Nephron progenitor cell (in vitro differentiated cells): ENCODE measurements at regions not wholly inside any gene's neighbourhood (a gene's known extent, or its start where the extent isn't known, plus 50 kb on each side); places are given as distances from the start of the nearest gene placed in this dataset.

ENCODE experiments used
- DNase-seq: peaks from one replicate; pipeline ENCODE4 v3.0.0; 2021
- H3K27ac Mint-ChIP-seq: 2 replicates; pipeline ENCODE4 v1.8.0; 2021; ENCODE audit warnings: mild to moderate bottlenecking, moderate library complexity, mixed read lengths
- H3K27me3 Mint-ChIP-seq: 2 replicates; pipeline ENCODE4 v1.8.0; 2021; ENCODE audit warnings: mild to moderate bottlenecking, low read depth, mixed read lengths; ENCODE audit not compliant: poor library complexity
- H3K36me3 Mint-ChIP-seq: 2 replicates; pipeline ENCODE4 v1.8.0; 2021; ENCODE audit warnings: low read depth, mixed read lengths
- H3K4me1 Mint-ChIP-seq: 2 replicates; pipeline ENCODE4 v1.8.0; 2021; ENCODE audit warnings: mixed read lengths
- H3K4me3 Mint-ChIP-seq: 2 replicates; pipeline ENCODE4 v1.8.0; 2021; ENCODE audit warnings: mild to moderate bottlenecking, moderate library complexity, mixed read lengths
- H3K9me3 Mint-ChIP-seq: 2 replicates; pipeline ENCODE4 v1.8.0; 2021; ENCODE audit warnings: mild to moderate bottlenecking, moderate library complexity, mixed read lengths
- TF ChIP-seq, protein P1 (sequence below): fragments of 200-600 bp; sonication (generic); IDR thresholded peaks from 2 replicates; pipeline ENCODE4 v1.5.0; 2021; ENCODE audit warnings: antibody characterized with exemption

GRCh38 chr5:86671536-86671935, 53.8 kb downstream of the COX7C start:
- H3K27me3 Mint-ChIP-seq = peaks cover 3% of the 10 kb centered on the region
- no peaks in the 10 kb centered on the region for H3K4me1 Mint-ChIP-seq
- no peaks in the 10 kb centered on the region for H3K9me3 Mint-ChIP-seq
- DNase-seq = no peak
- no peaks in the 10 kb centered on the region for H3K36me3 Mint-ChIP-seq
- no peak overlapping the region for H3K27ac Mint-ChIP-seq
- no peak overlapping the region for H3K4me3 Mint-ChIP-seq
- TF ChIP-seq, protein P1, sequence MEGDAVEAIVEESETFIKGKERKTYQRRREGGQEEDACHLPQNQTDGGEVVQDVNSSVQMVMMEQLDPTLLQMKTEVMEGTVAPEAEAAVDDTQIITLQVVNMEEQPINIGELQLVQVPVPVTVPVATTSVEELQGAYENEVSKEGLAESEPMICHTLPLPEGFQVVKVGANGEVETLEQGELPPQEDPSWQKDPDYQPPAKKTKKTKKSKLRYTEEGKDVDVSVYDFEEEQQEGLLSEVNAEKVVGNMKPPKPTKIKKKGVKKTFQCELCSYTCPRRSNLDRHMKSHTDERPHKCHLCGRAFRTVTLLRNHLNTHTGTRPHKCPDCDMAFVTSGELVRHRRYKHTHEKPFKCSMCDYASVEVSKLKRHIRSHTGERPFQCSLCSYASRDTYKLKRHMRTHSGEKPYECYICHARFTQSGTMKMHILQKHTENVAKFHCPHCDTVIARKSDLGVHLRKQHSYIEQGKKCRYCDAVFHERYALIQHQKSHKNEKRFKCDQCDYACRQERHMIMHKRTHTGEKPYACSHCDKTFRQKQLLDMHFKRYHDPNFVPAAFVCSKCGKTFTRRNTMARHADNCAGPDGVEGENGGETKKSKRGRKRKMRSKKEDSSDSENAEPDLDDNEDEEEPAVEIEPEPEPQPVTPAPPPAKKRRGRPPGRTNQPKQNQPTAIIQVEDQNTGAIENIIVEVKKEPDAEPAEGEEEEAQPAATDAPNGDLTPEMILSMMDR = no peak

GRCh38 chr5:86674069-86674468, 56.3 kb downstream of the COX7C start:
- Mint-ChIP-seq H3K4me3 (no peak overlapping the region), H3K9me3 (no peaks in the 10 kb centered on the region), H3K27ac (no peak overlapping the region), H3K27me3 (peaks cover 3% of the 10 kb centered on the region), H3K4me1 (no peaks in the 10 kb centered on the region), H3K36me3 (no peaks in the 10 kb centered on the region)
- DNase-seq = no peak
- TF ChIP-seq, protein P1 = no peak

DNA sequence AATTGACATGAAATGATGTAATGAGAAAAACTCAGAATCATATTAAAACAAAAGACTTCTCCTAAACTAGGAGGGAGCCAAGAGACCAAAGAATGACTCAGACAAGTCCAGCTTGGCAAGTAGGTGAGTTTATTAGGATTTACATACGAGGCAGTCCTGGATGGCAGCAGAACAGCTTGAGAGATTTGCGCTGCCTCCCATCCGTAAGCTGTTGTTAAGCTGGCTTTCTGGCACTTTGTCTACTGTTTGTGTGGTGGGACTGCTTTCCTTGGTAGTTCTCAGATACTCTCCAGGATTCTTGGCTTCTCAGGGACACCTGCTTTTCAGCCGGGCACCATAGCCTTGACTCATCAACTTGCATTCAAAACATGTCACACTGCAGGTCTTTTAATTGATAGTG, 57.6 kb downstream of the COX7C start:
- Mint-ChIP-seq H3K27me3 (no peaks in the 10 kb centered on the region), H3K4me3 (no peak overlapping the region), H3K9me3 (no peaks in the 10 kb centered on the region), H3K4me1 (no peaks in the 10 kb centered on the region), H3K36me3 (no peaks in the 10 kb centered on the region), H3K27ac (no peak overlapping the region)
- TF ChIP-seq, protein P1 = no peak
- no peak for DNase-seq

DNA sequence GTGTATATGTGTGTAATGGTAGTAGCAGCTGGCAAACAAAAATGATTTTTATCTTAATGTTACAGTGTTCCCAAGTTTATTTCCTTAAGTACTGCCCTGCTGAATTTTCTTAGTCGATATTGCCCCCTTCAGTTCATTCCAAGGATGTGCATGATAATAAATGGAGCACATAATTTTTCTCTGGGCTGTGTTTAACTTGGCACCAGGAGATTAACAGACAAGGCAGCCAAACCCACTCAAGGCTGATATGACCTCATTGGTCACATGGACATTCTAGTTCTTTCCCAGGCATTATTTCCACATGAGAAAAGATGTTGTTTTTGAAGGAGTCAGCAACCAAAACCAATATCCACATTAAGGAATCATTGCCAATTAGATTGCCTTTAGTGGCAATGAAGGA, 61.8 kb downstream of the COX7C start:
- TF ChIP-seq, protein P1 = peak; percentile 59
- no peaks in the 10 kb centered on the region for H3K36me3 Mint-ChIP-seq
- H3K4me3 Mint-ChIP-seq = no peak overlapping the region
- no peak overlapping the region for H3K27ac Mint-ChIP-seq
- H3K9me3 Mint-ChIP-seq = no peaks in the 10 kb centered on the region
- H3K27me3 Mint-ChIP-seq = no peaks in the 10 kb centered on the region
- DNase-seq = peak; percentile 2
- H3K4me1 Mint-ChIP-seq = no peaks in the 10 kb centered on the region

DNA sequence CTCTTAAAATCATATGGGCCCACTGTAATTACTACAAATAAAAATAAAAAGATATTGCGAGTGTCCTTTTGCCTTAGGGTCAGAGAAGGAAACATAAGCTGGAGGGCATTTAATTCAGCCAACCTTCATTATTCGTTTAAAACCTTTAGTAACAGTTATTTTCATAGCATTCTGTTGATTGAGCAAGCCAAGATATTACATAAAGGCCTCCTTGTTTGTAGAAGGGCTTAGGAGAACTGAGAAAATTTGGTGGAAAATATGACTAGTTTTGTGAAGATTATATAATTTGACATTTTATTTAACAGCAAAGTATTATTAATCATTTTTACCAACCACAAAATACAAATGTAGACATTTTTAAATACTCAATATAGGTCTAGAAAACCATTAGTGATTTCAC, 62.2 kb downstream of the COX7C start:
- Mint-ChIP-seq H3K4me3 (no peak overlapping the region), H3K27me3 (no peaks in the 10 kb centered on the region), H3K27ac (no peak overlapping the region), H3K36me3 (no peaks in the 10 kb centered on the region), H3K4me1 (no peaks in the 10 kb centered on the region), H3K9me3 (no peaks in the 10 kb centered on the region)
- TF ChIP-seq, protein P1 = no peak
- DNase-seq = no peak

GRCh38 chr5:86684222-86684621, 66.5 kb downstream of the COX7C start:
- TF ChIP-seq, protein P1 = no peak
- H3K4me1 Mint-ChIP-seq = no peaks in the 10 kb centered on the region
- no peak overlapping the region for H3K4me3 Mint-ChIP-seq
- no peak for DNase-seq
- no peaks in the 10 kb centered on the region for H3K9me3 Mint-ChIP-seq
- no peaks in the 10 kb centered on the region for H3K36me3 Mint-ChIP-seq
- H3K27ac Mint-ChIP-seq = no peak overlapping the region
- H3K27me3 Mint-ChIP-seq = no peaks in the 10 kb centered on the region
